ENCODE measurements at regions not wholly inside any gene's neighbourhood (a gene's known extent, or its start where the extent isn't known, plus 50 kb on each side); places are given as distances from the start of the nearest gene placed in this dataset.
"Not testable (repeated sequence)": the region's sequence is repeated elsewhere in the genome, so short reads cannot be mapped to it uniquely, and the experiment has no call there.

- intact Hi-C loops (cut with DNase I); DNase-seq (ENCODE audit: low spot score): not testable (repeated sequence)
These were observed 310.5 kb upstream of the MON1B start for GRCh38 chr16:76880523-76880922.

- intact Hi-C loops (cut with DNase I) = no loop called here
- DNase-seq (ENCODE audit: low spot score) = no peak
These were observed 308.9 kb upstream of the MON1B start for GRCh38 chr16:76882105-76882504.

GRCh38 chr16:76883076-76883475 is 307.9 kb upstream of the MON1B start:
- intact Hi-C loops (cut with DNase I) = no loop called here
- no peak for DNase-seq (ENCODE audit: low spot score)

- intact Hi-C loops (cut with DNase I) = no loop called here
- no peak for DNase-seq (ENCODE audit: low spot score)
These were observed 305.0 kb upstream of the MON1B start for GRCh38 chr16:76885776-76886537.

GRCh38 chr16:76897816-76898215 is 293.2 kb upstream of the MON1B start:
- intact Hi-C loops (cut with DNase I) = no loop called here
- no peak for DNase-seq (ENCODE audit: low spot score)

- intact Hi-C loops (cut with DNase I) = no loop called here
- no peak for DNase-seq (ENCODE audit: low spot score)
These were observed 291.2 kb upstream of the MON1B start for GRCh38 chr16:76899767-76900166.

- intact Hi-C loops (cut with DNase I) = no loop called here
- DNase-seq (ENCODE audit: low spot score) = no peak
These were observed 290.4 kb upstream of the MON1B start for GRCh38 chr16:76900285-76901263.

- no peak for DNase-seq (ENCODE audit: low spot score)
- intact Hi-C loops (cut with DNase I) = no loop called here
These were observed 284.4 kb upstream of the MON1B start for GRCh38 chr16:76906552-76906951.

- no peak for DNase-seq (ENCODE audit: low spot score)
- intact Hi-C loops (cut with DNase I) = no loop called here
These were observed 280.1 kb upstream of the MON1B start for GRCh38 chr16:76910931-76911330.

GRCh38 chr16:76913046-76913445 is 277.9 kb upstream of the MON1B start:
- DNase-seq (ENCODE audit: low spot score) = no peak
- intact Hi-C loops (cut with DNase I) = no loop called here

- intact Hi-C loops (cut with DNase I) = no loop called here
- DNase-seq (ENCODE audit: low spot score) = no peak
These were observed 264.9 kb upstream of the MON1B start for GRCh38 chr16:76926042-76926441.

GRCh38 chr16:76926595-76926994 is 264.4 kb upstream of the MON1B start:
- intact Hi-C loops (cut with DNase I) = no loop called here
- DNase-seq (ENCODE audit: low spot score) = no peak

GRCh38 chr16:76931186-76931585 is 259.8 kb upstream of the MON1B start:
- no peak for DNase-seq (ENCODE audit: low spot score)
- intact Hi-C loops (cut with DNase I) = no loop called here

GRCh38 chr16:76932541-76933211 is 258.3 kb upstream of the MON1B start:
- DNase-seq (ENCODE audit: low spot score) = no peak
- intact Hi-C loops (cut with DNase I) = no loop called here

GRCh38 chr16:76940251-76940650 is 250.7 kb upstream of the MON1B start:
- no peak for DNase-seq (ENCODE audit: low spot score)
- intact Hi-C loops (cut with DNase I) = no loop called here

GRCh38 chr16:76941113-76941512 is 249.9 kb upstream of the MON1B start:
- intact Hi-C loops (cut with DNase I) = no loop called here
- no peak for DNase-seq (ENCODE audit: low spot score)

GRCh38 chr16:76942089-76942488 is 248.9 kb upstream of the MON1B start:
- no peak for DNase-seq (ENCODE audit: low spot score)
- intact Hi-C loops (cut with DNase I) = no loop called here

- no peak for DNase-seq (ENCODE audit: low spot score)
- intact Hi-C loops (cut with DNase I) = no loop called here
These were observed 247.1 kb upstream of the MON1B start for GRCh38 chr16:76943921-76944320.

GRCh38 chr16:76946879-76947278 is 244.1 kb upstream of the MON1B start:
- intact Hi-C loops (cut with DNase I) = no loop called here
- no peak for DNase-seq (ENCODE audit: low spot score)

GRCh38 chr16:76947749-76948148 is 243.2 kb upstream of the MON1B start:
- intact Hi-C loops (cut with DNase I) = no loop called here
- no peak for DNase-seq (ENCODE audit: low spot score)
